Neural cell (in vitro differentiated cells): ENCODE measurements at regions not wholly inside any gene's neighbourhood (a gene's known extent, or its start where the extent isn't known, plus 50 kb on each side); places are given as distances from the start of the nearest gene placed in this dataset.

Experiments used
- H2AFZ ChIP-seq: fragments of 200-600, 300-800 bp; sonication (generic), shearing (Covaris generic); 2 replicates; pipeline ENCODE4 v1.6.0; 2014; ENCODE audit warnings: low read depth, mild to moderate bottlenecking, antibody characterized with exemption, low read length, moderate library complexity
- H3F3A ChIP-seq: fragments of 200-600 bp; shearing (Covaris generic); 2 replicates; pipeline ENCODE4 v1.6.1; 2016; ENCODE audit warnings: mild to moderate bottlenecking, moderate library complexity, mixed read lengths, antibody characterized with exemption, low read length; ENCODE audit not compliant: insufficient read depth, poor library complexity, severe bottlenecking
- H3K27ac ChIP-seq: fragments of 200-600, 300-800 bp; sonication (generic), shearing (Covaris generic); 2 replicates; pipeline ENCODE4 v1.5.1; 2014; ENCODE audit warnings: mild to moderate bottlenecking, low read length, moderate library complexity
- H3K27me3 ChIP-seq: fragments of 300-800, 200-600 bp; sonication (generic), shearing (Covaris generic); 2 replicates; pipeline ENCODE4 v1.6.0; 2014; ENCODE audit warnings: mild to moderate bottlenecking, low read depth, low read length, moderate library complexity; ENCODE audit not compliant: insufficient read depth
- H3K36me3 ChIP-seq: fragments of 300-800, 200-600 bp; sonication (generic), shearing (Covaris generic); 2 replicates; pipeline ENCODE4 v1.5.1; 2014; ENCODE audit warnings: mild to moderate bottlenecking, antibody characterized with exemption, low read length, moderate library complexity; ENCODE audit not compliant: insufficient read depth
- H3K4me2 ChIP-seq: fragments of 300-800, 200-600 bp; sonication (generic), shearing (Covaris generic); 2 replicates; pipeline ENCODE4 v1.6.0; 2014; ENCODE audit warnings: mild to moderate bottlenecking, low read length
- H3K4me3 ChIP-seq: fragments of 300-800, 200-600 bp; sonication (generic), shearing (Covaris generic); 2 replicates; pipeline ENCODE4 v1.5.1; 2014; ENCODE audit warnings: mild to moderate bottlenecking, low read length, moderate library complexity
- H3K79me2 ChIP-seq: fragments of 200-600 bp; shearing (Covaris generic); replicated peaks from 2 replicates; pipeline ENCODE4 v1.6.0; 2014; ENCODE audit warnings: mild to moderate bottlenecking, low read length, moderate library complexity; ENCODE audit not compliant: insufficient read depth
- H3K9ac ChIP-seq: fragments of 300-800, 200-600 bp; sonication (generic), shearing (Covaris generic); 2 replicates; pipeline ENCODE4 v1.6.1; 2016; ENCODE audit warnings: mild to moderate bottlenecking, low read length, mixed read lengths
- H3K9me2 ChIP-seq: fragments of 200-600 bp; shearing (Covaris generic); 2 replicates; pipeline ENCODE4 v1.6.1; 2016; ENCODE audit warnings: mild to moderate bottlenecking, low read length, mixed read lengths; ENCODE audit not compliant: insufficient read depth
- H3K9me3 ChIP-seq: fragments of 200-600, 300-800 bp; sonication (generic), shearing (Covaris generic); 2 replicates; pipeline ENCODE4 v1.6.1; 2016; ENCODE audit warnings: mild to moderate bottlenecking, mixed run types, low read length, moderate library complexity, mixed read lengths
- H4K20me1 ChIP-seq: fragments of 200-600 bp; shearing (Covaris generic); 2 replicates; pipeline ENCODE4 v1.6.1; 2016; ENCODE audit warnings: mild to moderate bottlenecking, mixed run types; ENCODE audit not compliant: insufficient read depth
- CTCF ChIP-seq: fragments of 450-650 bp; IDR thresholded peaks from 2 replicates; pipeline ENCODE4 v1.5.1; 2014; ENCODE audit warnings: antibody characterized with exemption, mild to moderate bottlenecking, moderate library complexity; ENCODE audit not compliant: poor library complexity, severe bottlenecking
- EP300 ChIP-seq: fragments of 450-650 bp; conservative IDR thresholded peaks from 2 replicates; pipeline ENCODE4 v1.6.1; 2014; ENCODE audit warnings: antibody characterized with exemption, mild to moderate bottlenecking, moderate library complexity; ENCODE audit not compliant: poor library complexity, severe bottlenecking
- EZH2 ChIP-seq: fragments of 200-600, 300-800 bp; shearing (Covaris generic), sonication (generic); IDR thresholded peaks from 2 replicates; pipeline ENCODE4 v1.6.1; 2014; ENCODE audit warnings: antibody characterized with exemption, low read length, borderline replicate concordance, mild to moderate bottlenecking; ENCODE audit not compliant: insufficient read depth, poor library complexity, severe bottlenecking
- MXI1 ChIP-seq: fragments of 450-650 bp; conservative IDR thresholded peaks from 2 replicates; pipeline ENCODE4 v1.6.1; 2014; ENCODE audit warnings: antibody characterized with exemption, mild to moderate bottlenecking; ENCODE audit not compliant: poor library complexity, severe bottlenecking
- POLR2AphosphoS5 ChIP-seq: IDR thresholded peaks from 2 replicates; pipeline ENCODE4 v1.6.1; 2012
- RAD21 ChIP-seq: fragments of 450-650 bp; conservative IDR thresholded peaks from 2 replicates; pipeline ENCODE4 v1.6.1; 2014; ENCODE audit warnings: antibody characterized with exemption, mild to moderate bottlenecking, moderate library complexity
- REST ChIP-seq: IDR thresholded peaks from 2 replicates; pipeline ENCODE4 v1.6.1; 2012; ENCODE audit warnings: borderline replicate concordance
- SMC3 ChIP-seq: fragments of 450-650 bp; conservative IDR thresholded peaks from 2 replicates; pipeline ENCODE4 v1.6.1; 2014; ENCODE audit warnings: antibody characterized with exemption, mild to moderate bottlenecking, moderate library complexity; ENCODE audit not compliant: poor library complexity
- TAF1 ChIP-seq: IDR thresholded peaks from 2 replicates; pipeline ENCODE4 v1.6.1; 2012; ENCODE audit warnings: low read depth

- Histone ChIP-seq H3K9me2 (no peaks in the 10 kb centered on the region), H3K27me3 (no peaks in the 10 kb centered on the region), H3K27ac (peak overlapping the region; percentile 51), H3K4me3 (no peak overlapping the region), H3K9me3 (no peaks in the 10 kb centered on the region), H3K79me2 (no peaks in the 10 kb centered on the region), H2AFZ (no peak overlapping the region), H3K4me2 (peak overlapping the region; percentile 2), H3K9ac (no peak overlapping the region), H3F3A (no peaks in the 10 kb centered on the region), H3K36me3 (no peaks in the 10 kb centered on the region), H4K20me1 (no peaks in the 10 kb centered on the region)
- no peak for TF ChIP-seq EP300
- TF ChIP-seq RAD21 = no peak
- no peak for TF ChIP-seq SMC3
- TF ChIP-seq TAF1 = no peak
- no peak for TF ChIP-seq MXI1
- no peak for TF ChIP-seq EZH2
- TF ChIP-seq CTCF = no peak
- TF ChIP-seq POLR2AphosphoS5 = no peak
- TF ChIP-seq REST = no peak
These were observed 78.1 kb upstream of the PRLR start for GRCh38 chr5:35308421-35308820.

- no peak overlapping the region for H3K4me2 ChIP-seq
- H3F3A ChIP-seq = no peaks in the 10 kb centered on the region
- H2AFZ ChIP-seq = no peak overlapping the region
- no peaks in the 10 kb centered on the region for H3K79me2 ChIP-seq
- H3K27ac ChIP-seq = no peak overlapping the region
- H3K27me3 ChIP-seq = no peaks in the 10 kb centered on the region
- no peak overlapping the region for H3K4me3 ChIP-seq
- H3K9me2 ChIP-seq = no peaks in the 10 kb centered on the region
- H3K9ac ChIP-seq = no peak overlapping the region
- TF ChIP-seq CTCF (no peak), POLR2AphosphoS5 (no peak), EP300 (no peak)
- H4K20me1 ChIP-seq = no peaks in the 10 kb centered on the region
- no peaks in the 10 kb centered on the region for H3K36me3 ChIP-seq
- no peaks in the 10 kb centered on the region for H3K9me3 ChIP-seq
These were observed 76.6 kb upstream of the PRLR start for GRCh38 chr5:35306716-35307365.
